ENCODE measurements at regions not wholly inside any gene's neighbourhood (a gene's known extent, or its start where the extent isn't known, plus 50 kb on each side); places are given as distances from the start of the nearest gene placed in this dataset.

DNA sequence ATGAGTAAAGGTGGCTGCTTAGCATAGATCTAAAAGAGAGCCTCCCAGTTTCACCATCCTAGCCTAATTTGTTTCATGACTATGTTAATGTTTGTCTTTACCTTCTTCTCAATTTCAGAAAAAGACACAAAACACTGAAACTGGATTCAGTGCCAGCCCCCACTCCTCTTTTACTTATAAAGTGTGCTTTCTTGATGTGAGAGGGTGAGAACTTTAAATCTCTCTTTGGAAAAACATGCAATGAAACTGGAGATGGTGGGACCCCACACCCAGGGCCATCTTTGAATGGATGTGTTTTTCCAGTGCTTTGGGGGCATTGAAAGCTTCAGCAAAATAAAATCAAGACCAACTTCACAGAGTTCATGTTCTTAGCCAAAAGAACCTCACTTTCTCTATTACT, 185.9 kb downstream of the CYRIA start:
- Mint-ChIP-seq H3K36me3 (ENCODE audit: low read depth) (no peaks in the 10 kb centered on the region), H3K27me3 (peaks cover 6% of the 10 kb centered on the region), H3K9me3 (no peaks in the 10 kb centered on the region), H3K4me3 (no peak overlapping the region), H3K27ac (no peak overlapping the region), H3K4me1 (ENCODE audit: low read depth) (no peaks in the 10 kb centered on the region)
- Histone ChIP-seq H3K9me3 (ENCODE audit: control insufficient read depth in 1 of 2, insufficient read depth in 1 of 2, low read length in 2 of 2) (peaks cover 0 to 4% of the 10 kb centered on the region in 2 experiments), H3K4me3 (ENCODE audit: low read length) (no peak overlapping the region), H3K27ac (ENCODE audit: low read depth in 1 of 2, low read length in 2 of 2) (no peak overlapping the region), H3K36me3 (ENCODE audit: insufficient read depth, low read length) (no peaks in the 10 kb centered on the region), H3K27me3 (ENCODE audit: control insufficient read depth in 1 of 2, insufficient read depth in 2 of 2, low read length in 2 of 2) (no peaks in the 10 kb centered on the region), H3K4me1 (ENCODE audit: insufficient read depth, low read length) (no peaks in the 10 kb centered on the region)
- TF ChIP-seq, protein P1, sequence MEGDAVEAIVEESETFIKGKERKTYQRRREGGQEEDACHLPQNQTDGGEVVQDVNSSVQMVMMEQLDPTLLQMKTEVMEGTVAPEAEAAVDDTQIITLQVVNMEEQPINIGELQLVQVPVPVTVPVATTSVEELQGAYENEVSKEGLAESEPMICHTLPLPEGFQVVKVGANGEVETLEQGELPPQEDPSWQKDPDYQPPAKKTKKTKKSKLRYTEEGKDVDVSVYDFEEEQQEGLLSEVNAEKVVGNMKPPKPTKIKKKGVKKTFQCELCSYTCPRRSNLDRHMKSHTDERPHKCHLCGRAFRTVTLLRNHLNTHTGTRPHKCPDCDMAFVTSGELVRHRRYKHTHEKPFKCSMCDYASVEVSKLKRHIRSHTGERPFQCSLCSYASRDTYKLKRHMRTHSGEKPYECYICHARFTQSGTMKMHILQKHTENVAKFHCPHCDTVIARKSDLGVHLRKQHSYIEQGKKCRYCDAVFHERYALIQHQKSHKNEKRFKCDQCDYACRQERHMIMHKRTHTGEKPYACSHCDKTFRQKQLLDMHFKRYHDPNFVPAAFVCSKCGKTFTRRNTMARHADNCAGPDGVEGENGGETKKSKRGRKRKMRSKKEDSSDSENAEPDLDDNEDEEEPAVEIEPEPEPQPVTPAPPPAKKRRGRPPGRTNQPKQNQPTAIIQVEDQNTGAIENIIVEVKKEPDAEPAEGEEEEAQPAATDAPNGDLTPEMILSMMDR (IDR thresholded peaks at IDR 0.05), result no peak
- ATAC-seq (ENCODE audit: poor library complexity) (no peak), DNase-seq (no peak)
- intact Hi-C loops (cut with DNase I, micrococcal nuclease), result no loop called here
- ChIA-PET POLR2A (no interaction called here), CTCF (interaction anchor here (0.5 kb wide), 1 partner anchor 281 kb away, joined by 3 read pairs; no protein-coding TSS in a partner anchor)

DNA sequence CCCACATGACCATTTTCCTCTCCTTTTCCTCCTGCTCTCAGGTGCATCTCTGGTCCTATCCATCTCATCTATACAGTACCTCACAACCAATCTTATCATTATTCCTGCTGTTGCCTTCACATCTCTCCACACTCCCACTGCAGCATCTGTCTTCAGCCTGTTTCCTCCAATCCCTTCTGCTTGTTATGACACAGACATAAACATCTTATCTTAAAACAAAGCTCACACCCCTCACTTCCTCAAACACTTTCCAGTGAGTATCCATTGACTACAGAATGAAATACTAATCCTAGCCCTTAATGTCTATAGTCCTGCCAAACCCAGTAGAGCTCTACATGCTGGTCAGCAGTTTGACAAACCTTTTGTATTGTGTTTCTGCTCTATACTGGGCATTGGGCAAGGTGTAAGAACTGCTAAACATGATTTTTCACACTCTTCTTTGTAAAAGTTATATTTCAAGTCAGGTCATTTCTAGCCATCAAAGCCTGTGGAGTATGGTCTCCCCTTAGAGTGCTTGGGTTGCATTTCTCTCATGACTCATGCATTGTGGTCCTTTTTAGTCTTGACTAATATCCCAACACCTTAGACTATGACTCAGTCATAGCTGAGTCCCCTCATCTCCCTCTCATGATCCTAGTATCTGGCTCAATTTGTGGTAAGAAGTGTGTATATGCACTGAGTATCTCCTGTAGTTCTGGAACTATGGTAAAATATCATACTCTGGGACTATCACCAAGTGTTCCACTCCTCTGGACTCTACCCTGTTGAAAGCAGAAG, 187.0 kb downstream of the CYRIA start:
- Mint-ChIP-seq H3K4me1 (ENCODE audit: low read depth) (no peaks in the 10 kb centered on the region), H3K36me3 (ENCODE audit: low read depth) (no peaks in the 10 kb centered on the region), H3K27ac (no peak overlapping the region), H3K27me3 (peaks cover 6% of the 10 kb centered on the region), H3K9me3 (no peaks in the 10 kb centered on the region), H3K4me3 (no peak overlapping the region)
- TF ChIP-seq, protein P1 (IDR thresholded peaks at IDR 0.05), result no peak
- intact Hi-C loops (cut with DNase I, micrococcal nuclease), result no loop called here
- H3K4me3 ChIP-seq (ENCODE audit: low read length), result no peak overlapping the region
- DNase-seq, result no peak
- H3K9me3 ChIP-seq (ENCODE audit: control insufficient read depth in 1 of 2, insufficient read depth in 1 of 2, low read length in 2 of 2), result no peaks in the 10 kb centered on the region
- ATAC-seq (ENCODE audit: poor library complexity), result no peak
- no peaks in the 10 kb centered on the region for H3K36me3 ChIP-seq (ENCODE audit: insufficient read depth, low read length)
- no peaks in the 10 kb centered on the region for H3K4me1 ChIP-seq (ENCODE audit: insufficient read depth, low read length)
- ChIA-PET CTCF (interaction anchor here (0.5 kb wide), 1 partner anchor 139 kb away, joined by 3 read pairs; no protein-coding TSS in a partner anchor), POLR2A (no interaction called here)
- no peaks in the 10 kb centered on the region for H3K27me3 ChIP-seq (ENCODE audit: control insufficient read depth in 1 of 2, insufficient read depth in 2 of 2, low read length in 2 of 2)
- H3K27ac ChIP-seq (ENCODE audit: low read depth in 1 of 2, low read length in 2 of 2), result no peak overlapping the region

DNA sequence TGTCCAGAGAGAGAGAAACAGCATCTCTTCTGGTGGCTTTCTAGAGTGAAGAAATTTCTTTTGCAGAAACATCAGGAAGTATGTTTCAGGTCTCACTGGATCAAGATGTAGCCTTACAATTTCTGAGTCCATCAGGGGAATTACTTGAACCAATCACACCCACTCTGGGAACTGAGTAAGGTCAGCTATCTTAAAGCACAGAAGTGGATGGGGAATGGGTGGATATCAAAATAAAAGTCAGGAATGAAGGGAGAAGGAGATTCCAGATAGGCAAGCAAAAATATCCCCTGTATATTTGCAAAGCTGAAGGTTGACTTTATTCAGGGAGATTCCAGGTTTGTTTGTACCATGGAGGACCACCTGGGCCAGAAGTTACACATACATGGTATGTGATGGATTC, 188.0 kb downstream of the CYRIA start:
- Mint-ChIP-seq H3K27me3 (peaks cover under 1% of the 10 kb centered on the region), H3K4me1 (ENCODE audit: low read depth) (no peaks in the 10 kb centered on the region), H3K4me3 (no peak overlapping the region), H3K36me3 (ENCODE audit: low read depth) (no peaks in the 10 kb centered on the region), H3K9me3 (no peaks in the 10 kb centered on the region), H3K27ac (no peak overlapping the region)
- ChIA-PET POLR2A (no interaction called here), CTCF (no interaction called here)
- Histone ChIP-seq H3K4me1 (ENCODE audit: insufficient read depth, low read length) (no peaks in the 10 kb centered on the region), H3K27ac (ENCODE audit: low read depth in 1 of 2, low read length in 2 of 2) (no peak overlapping the region), H3K36me3 (ENCODE audit: insufficient read depth, low read length) (no peaks in the 10 kb centered on the region), H3K9me3 (ENCODE audit: control insufficient read depth in 1 of 2, insufficient read depth in 1 of 2, low read length in 2 of 2) (no peaks in the 10 kb centered on the region), H3K27me3 (ENCODE audit: control insufficient read depth in 1 of 2, insufficient read depth in 2 of 2, low read length in 2 of 2) (no peaks in the 10 kb centered on the region), H3K4me3 (ENCODE audit: low read length) (no peak overlapping the region)
- TF ChIP-seq, protein P1 (IDR thresholded peaks at IDR 0.05), result no peak
- DNase-seq (no peak), ATAC-seq (ENCODE audit: poor library complexity) (no peak)
- intact Hi-C loops (cut with DNase I, micrococcal nuclease), result no loop called here
